Smooth muscle cell (in vitro differentiated cells): ENCODE measurements at regions not wholly inside any gene's neighbourhood (a gene's known extent, or its start where the extent isn't known, plus 50 kb on each side); places are given as distances from the start of the nearest gene placed in this dataset.

Experiments
- DNase-seq: peaks from one replicate; lab custom pipeline; 2025; ENCODE audit not compliant: unreplicated experiment; lab: John Stamatoyannopoulos, UW
- H2AFZ ChIP-seq: fragments of 200-600 bp; sonication (generic); 2 replicates; pipeline ENCODE4 v1.6.0; 2016; ENCODE audit warnings: antibody characterized with exemption, low read depth, mild to moderate bottlenecking
- H3F3A ChIP-seq: fragments of 200-600 bp; sonication (generic); 2 replicates; pipeline ENCODE4 v1.6.0; 2017; ENCODE audit warnings: antibody characterized with exemption, low read depth
- H3K27ac ChIP-seq: fragments of 200-600 bp; sonication (generic); 2 replicates; pipeline ENCODE4 v1.5.1; 2016; ENCODE audit warnings: low read depth, mild to moderate bottlenecking
- H3K27me3 ChIP-seq: fragments of 200-600 bp; sonication (generic); 2 replicates; pipeline ENCODE4 v1.6.1; 2016; ENCODE audit warnings: low read depth, mild to moderate bottlenecking
- H3K36me3 ChIP-seq: fragments of 200-600 bp; sonication (generic); 2 replicates; pipeline ENCODE4 v1.5.1; 2016; ENCODE audit warnings: low read depth
- H3K4me1 ChIP-seq: fragments of 200-600 bp; sonication (generic); 2 replicates; pipeline ENCODE4 v1.5.1; 2016; ENCODE audit warnings: low read depth
- H3K4me2 ChIP-seq: fragments of 200-600 bp; sonication (generic); 2 replicates; pipeline ENCODE4 v1.6.0; 2016; ENCODE audit warnings: mild to moderate bottlenecking
- H3K4me3 ChIP-seq: fragments of 200-600 bp; sonication (generic); 2 replicates; pipeline ENCODE4 v1.5.1; 2016; ENCODE audit warnings: mild to moderate bottlenecking
- H3K79me2 ChIP-seq: fragments of 200-600 bp; sonication (generic); 2 replicates; pipeline ENCODE4 v1.6.0; 2016; ENCODE audit warnings: low read depth, mild to moderate bottlenecking
- H3K9ac ChIP-seq: fragments of 200-600 bp; sonication (generic); 2 replicates; pipeline ENCODE4 v1.6.0; 2016; ENCODE audit warnings: low read depth
- H3K9me3 ChIP-seq: fragments of 200-600 bp; sonication (generic); replicated peaks from 2 replicates; pipeline ENCODE4 v1.5.1; 2016; ENCODE audit warnings: low read depth
- H4K20me1 ChIP-seq: fragments of 200-600 bp; sonication (generic); 2 replicates; pipeline ENCODE4 v1.6.0; 2016; ENCODE audit warnings: low read depth
- WGBS: methylation state at CpG from one replicate; pipeline ENCODE4 v1.1.7; 2016; ENCODE audit warnings: low lambda C conversion rate; 5-methylcytosine and 5-hydroxymethylcytosine counted together
- TF ChIP-seq, protein P1 (sequence below): fragments of 200-600 bp; sonication (generic); IDR thresholded peaks from 2 replicates; pipeline ENCODE4 v1.5.1; 2017; ENCODE audit warnings: borderline replicate concordance, mild to moderate bottlenecking, antibody characterized with exemption; ENCODE audit not compliant: insufficient read depth, poor library complexity, severe bottlenecking

DNA sequence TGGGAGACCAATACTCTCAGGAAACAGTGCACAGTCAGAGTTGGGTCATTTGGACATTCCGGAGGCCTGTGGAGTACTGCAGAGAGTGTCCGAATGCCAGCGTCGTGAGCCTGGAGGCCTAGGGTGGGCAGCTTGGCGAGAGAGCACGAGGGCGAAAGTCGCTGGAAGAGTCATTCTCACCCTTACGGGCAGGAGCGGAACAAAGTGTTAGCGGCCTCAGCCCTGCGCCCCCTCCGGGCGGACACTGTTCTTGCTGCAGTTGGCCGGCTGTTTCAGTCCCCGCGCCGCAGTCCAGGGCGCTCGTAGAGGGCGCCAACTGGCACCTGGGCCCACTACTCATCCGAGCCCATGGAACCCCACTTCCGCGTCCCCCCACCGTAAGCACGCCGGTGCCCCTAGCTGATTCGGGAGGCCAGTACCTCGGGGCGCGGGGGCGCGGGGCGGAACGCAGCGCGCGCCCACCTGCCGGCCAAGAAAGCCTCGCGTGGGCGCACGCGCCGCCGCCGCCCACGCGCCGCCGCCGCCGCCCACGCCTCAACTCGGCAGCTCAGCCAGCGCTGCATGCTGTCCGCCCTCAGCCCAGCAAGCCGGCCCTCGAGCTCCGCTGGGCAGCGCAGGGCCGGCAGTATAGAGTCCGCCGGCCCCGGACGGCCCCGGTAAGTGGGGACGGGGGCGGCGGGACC, 99.7 kb upstream of the CCL21 start:
- Histone ChIP-seq H3K4me2 (peak overlapping the region; percentile 59), H3F3A (no peaks in the 10 kb centered on the region), H3K9me3 (peaks cover 3% of the 10 kb centered on the region), H4K20me1 (no peaks in the 10 kb centered on the region), H2AFZ (no peak overlapping the region), H3K36me3 (no peaks in the 10 kb centered on the region), H3K4me3 (no peak overlapping the region), H3K4me1 (no peaks in the 10 kb centered on the region), H3K27ac (no peak overlapping the region), H3K27me3 (peaks cover 64% of the 10 kb centered on the region), H3K9ac (no peak overlapping the region), H3K79me2 (no peaks in the 10 kb centered on the region)
- 19% methylated on average over 41 of the region's 70 CpGs for WGBS
- DNase-seq: no peak
- TF ChIP-seq, protein P1, sequence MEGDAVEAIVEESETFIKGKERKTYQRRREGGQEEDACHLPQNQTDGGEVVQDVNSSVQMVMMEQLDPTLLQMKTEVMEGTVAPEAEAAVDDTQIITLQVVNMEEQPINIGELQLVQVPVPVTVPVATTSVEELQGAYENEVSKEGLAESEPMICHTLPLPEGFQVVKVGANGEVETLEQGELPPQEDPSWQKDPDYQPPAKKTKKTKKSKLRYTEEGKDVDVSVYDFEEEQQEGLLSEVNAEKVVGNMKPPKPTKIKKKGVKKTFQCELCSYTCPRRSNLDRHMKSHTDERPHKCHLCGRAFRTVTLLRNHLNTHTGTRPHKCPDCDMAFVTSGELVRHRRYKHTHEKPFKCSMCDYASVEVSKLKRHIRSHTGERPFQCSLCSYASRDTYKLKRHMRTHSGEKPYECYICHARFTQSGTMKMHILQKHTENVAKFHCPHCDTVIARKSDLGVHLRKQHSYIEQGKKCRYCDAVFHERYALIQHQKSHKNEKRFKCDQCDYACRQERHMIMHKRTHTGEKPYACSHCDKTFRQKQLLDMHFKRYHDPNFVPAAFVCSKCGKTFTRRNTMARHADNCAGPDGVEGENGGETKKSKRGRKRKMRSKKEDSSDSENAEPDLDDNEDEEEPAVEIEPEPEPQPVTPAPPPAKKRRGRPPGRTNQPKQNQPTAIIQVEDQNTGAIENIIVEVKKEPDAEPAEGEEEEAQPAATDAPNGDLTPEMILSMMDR: no peak

DNA sequence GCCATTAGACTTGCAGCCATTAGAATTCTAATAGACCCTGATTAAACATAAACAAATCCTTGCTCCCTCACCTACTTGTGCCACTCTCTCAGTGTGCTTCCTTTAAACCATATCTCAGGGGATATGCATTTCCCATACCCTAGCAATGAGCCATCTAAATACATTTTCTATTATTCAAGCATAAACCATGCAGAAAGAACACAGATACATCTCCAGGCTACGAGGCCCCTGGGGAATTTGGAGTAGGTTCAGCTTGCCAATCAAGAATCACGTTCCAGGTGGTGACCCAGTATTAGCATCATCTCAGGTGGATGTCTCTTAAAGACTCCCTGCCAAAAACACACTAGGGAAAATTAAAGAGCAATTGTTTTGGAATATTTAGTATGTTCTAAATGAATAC, 93.0 kb upstream of the CCL21 start:
- Histone ChIP-seq H3K27me3 (peaks cover 14% of the 10 kb centered on the region), H3K4me2 (no peak overlapping the region), H3K79me2 (no peaks in the 10 kb centered on the region), H3K9ac (no peak overlapping the region), H3K4me1 (no peaks in the 10 kb centered on the region), H3K4me3 (no peak overlapping the region), H2AFZ (no peak overlapping the region), H4K20me1 (no peaks in the 10 kb centered on the region), H3K36me3 (no peaks in the 10 kb centered on the region), H3K27ac (no peak overlapping the region), H3F3A (no peaks in the 10 kb centered on the region), H3K9me3 (peaks cover 3% of the 10 kb centered on the region)
- DNase-seq: no peak
- TF ChIP-seq, protein P1: no peak
- 66% methylated on average over 2 of the region's 2 CpGs for WGBS

DNA sequence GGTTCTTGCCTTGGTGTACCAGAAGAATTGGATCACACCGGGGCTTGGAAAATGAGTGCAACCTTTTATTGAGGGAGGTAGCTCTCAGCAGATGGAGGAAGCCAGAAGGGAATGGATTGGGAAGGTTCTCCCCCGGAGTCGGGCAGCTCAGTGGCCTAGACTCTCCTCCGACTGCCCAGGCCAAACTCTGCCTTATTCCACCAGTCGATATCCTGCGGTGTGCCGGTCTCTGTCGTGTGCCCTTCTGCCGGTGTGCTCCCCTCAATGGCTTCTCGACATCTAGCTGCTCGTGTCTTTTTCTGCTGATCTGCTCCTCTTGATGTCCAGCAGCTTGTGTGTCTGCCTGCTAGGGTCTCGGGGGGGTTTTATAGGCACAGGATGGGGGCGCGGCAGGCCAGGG, 87.4 kb upstream of the CCL21 start:
- H3K27ac ChIP-seq: no peak overlapping the region
- no peaks in the 10 kb centered on the region for H3F3A ChIP-seq
- H3K9ac ChIP-seq: no peak overlapping the region
- H3K4me1 ChIP-seq: no peaks in the 10 kb centered on the region
- TF ChIP-seq, protein P1: no peak
- H3K4me3 ChIP-seq: no peak overlapping the region
- H3K79me2 ChIP-seq: no peaks in the 10 kb centered on the region
- DNase-seq: no peak
- H3K36me3 ChIP-seq: no peaks in the 10 kb centered on the region
- no peak overlapping the region for H2AFZ ChIP-seq
- peaks cover 13% of the 10 kb centered on the region for H3K27me3 ChIP-seq
- no peaks in the 10 kb centered on the region for H4K20me1 ChIP-seq
- 85% methylated on average over 14 of the region's 14 CpGs for WGBS
- no peak overlapping the region for H3K4me2 ChIP-seq
- no peaks in the 10 kb centered on the region for H3K9me3 ChIP-seq

DNA sequence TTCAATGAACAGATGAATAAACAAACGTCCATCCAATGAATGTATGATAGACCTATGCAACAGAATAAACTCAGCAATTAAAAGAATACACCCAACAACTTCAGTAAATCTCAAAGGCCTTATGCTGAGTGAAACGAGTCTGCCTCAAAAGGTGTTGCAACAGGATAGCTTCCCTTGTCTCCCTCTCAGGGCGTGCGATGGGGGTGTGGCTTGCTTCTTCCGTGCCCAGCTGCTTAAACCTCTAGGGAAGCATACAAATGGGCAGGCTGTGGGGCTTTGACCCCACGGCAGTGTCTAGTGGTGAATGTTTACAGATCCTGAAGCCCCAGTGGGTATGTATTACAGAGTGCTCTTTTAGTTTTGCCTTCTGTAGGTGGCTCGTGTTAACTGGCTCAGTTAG, 87.0 kb upstream of the CCL21 start:
- Histone ChIP-seq H3K4me2 (no peak overlapping the region), H3K4me1 (no peaks in the 10 kb centered on the region), H3K9ac (no peak overlapping the region), H3K4me3 (no peak overlapping the region), H2AFZ (no peak overlapping the region), H3K36me3 (no peaks in the 10 kb centered on the region), H3K27me3 (peaks cover 13% of the 10 kb centered on the region), H3F3A (no peaks in the 10 kb centered on the region), H3K27ac (no peak overlapping the region), H4K20me1 (no peaks in the 10 kb centered on the region), H3K79me2 (no peaks in the 10 kb centered on the region), H3K9me3 (no peaks in the 10 kb centered on the region)
- WGBS: 44% methylated on average over 7 of the region's 7 CpGs
- DNase-seq: no peak
- TF ChIP-seq, protein P1: no peak
